Kidney (tissue), 13 donors: ENCODE measurements at regions not wholly inside any gene's neighbourhood (a gene's known extent, or its start where the extent isn't known, plus 50 kb on each side); places are given as distances from the start of the nearest gene placed in this dataset.

Source experiments
- DNase-seq, 5 donors: peaks; one replicate each; pipeline ENCODE4 v3.0.0-alpha.2; 2013 to 2020
- FAIRE-seq: peaks from 2 replicates; lab custom pipeline; 2012; peaks lifted over from hg19 to GRCh38; lab: Jason Lieb, UNC
- H3K27ac ChIP-seq, 2 donors: one replicate each; pipeline ENCODE4 v1.7.0; 2013; ENCODE audit warnings: low read depth in 2 of 2, low read length in 2 of 2, inconsistent platforms in 1 of 2
- H3K27me3 ChIP-seq: one replicate; pipeline ENCODE4 v1.7.1; 2013; ENCODE audit warnings: low read length, inconsistent platforms; ENCODE audit not compliant: control insufficient read depth, insufficient read depth
- H3K36me3 ChIP-seq, 3 donors: one replicate each; pipeline versions ENCODE4 v1.7.0 to v1.7.1; 2013; ENCODE audit warnings: low read length in 3 of 3, control low read depth in 1 of 3, inconsistent platforms in 1 of 3; ENCODE audit not compliant: insufficient read depth in 3 of 3, control insufficient read depth in 2 of 3
- H3K4me1 ChIP-seq, 3 donors: one replicate each; pipeline versions ENCODE4 v1.7.0 to v1.7.1; 2013; ENCODE audit warnings: low read length in 3 of 3, inconsistent platforms in 1 of 3, low read depth in 1 of 3; ENCODE audit not compliant: control insufficient read depth in 2 of 3, insufficient read depth in 2 of 3
- H3K4me3 ChIP-seq, 3 donors: one replicate each; pipeline versions ENCODE4 v1.7.0 to v1.8.1; 2013; ENCODE audit warnings: low read length in 3 of 3, control low read depth in 1 of 3, inconsistent platforms in 1 of 3
- H3K9ac ChIP-seq, 3 donors: one replicate each; pipeline versions ENCODE4 v1.7.0 to v1.7.1; 2013; ENCODE audit warnings: low read length in 3 of 3, control low read depth in 1 of 3, inconsistent platforms in 1 of 3
- H3K9me3 ChIP-seq, 3 donors: one replicate each; pipeline versions ENCODE4 v1.7.0 to v1.7.1; 2013; ENCODE audit warnings: low read length in 3 of 3, control low read depth in 1 of 3, inconsistent platforms in 1 of 3; ENCODE audit not compliant: control insufficient read depth in 2 of 3, insufficient read depth in 1 of 3
- CTCF ChIP-seq: IDR thresholded peaks from 3 replicates; pipeline ENCODE4 v1.5.1; 2012; ENCODE audit warnings: mild to moderate bottlenecking, moderate library complexity, borderline replicate concordance; ENCODE audit not compliant: insufficient read depth; ENCODE audit errors: extremely low read depth
- intact Hi-C: fragments of 100-400 bp; cut with DNase I; formaldehyde crosslinking; loops from one replicate; pipeline ENCODE4 v1.11.1; 2022
- donor health status: control.
- donor health status: control.
- donor health status: control.
- donor health status: control.
- donor health status: control.
- donor health status: DM: yes; HTN: yes; CAD: no.
- donor health status: Normal renal cell carcinoma (clear cell type).

DNA sequence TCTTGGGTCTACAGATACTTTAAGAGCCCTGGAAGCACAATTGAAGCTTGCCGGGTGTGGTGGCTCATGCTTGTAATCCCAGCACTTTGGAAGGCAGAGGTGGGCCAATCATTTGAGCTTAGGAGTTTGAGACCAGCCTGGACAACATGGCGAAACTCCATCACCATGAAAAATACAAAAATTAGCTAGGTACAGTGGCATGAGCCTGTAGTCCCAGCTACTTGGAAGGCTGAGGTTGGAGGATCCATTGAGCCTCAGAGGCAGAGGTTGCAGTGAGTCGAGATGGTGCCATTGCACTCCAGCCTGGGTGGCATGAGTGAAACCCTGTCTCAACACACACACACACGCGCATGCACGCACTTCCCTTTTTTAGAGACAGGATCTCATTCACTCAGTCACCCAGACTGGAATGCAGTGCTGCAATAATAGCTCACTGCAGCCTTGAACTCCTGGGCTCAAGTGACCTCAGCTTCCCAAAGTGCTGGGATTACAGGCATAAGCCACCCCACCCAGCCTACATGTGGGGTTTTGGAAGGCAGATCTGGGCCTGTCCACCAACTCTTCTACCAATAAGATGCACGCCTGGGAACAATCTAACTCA, 182.5 kb upstream of the JARID2 start:
- Histone ChIP-seq H3K27me3 (no peaks in the 10 kb centered on the region), H3K27ac (no peak overlapping the region), H3K36me3 (no peaks in the 10 kb centered on the region), H3K9me3 (no peaks in the 10 kb centered on the region), H3K9ac (no peak overlapping the region), H3K4me3 (no peak overlapping the region), H3K4me1 (peaks cover 0 to 8% (median 0%) of the 10 kb centered on the region in 3 donors)
- DNase-seq (no peak), FAIRE-seq (no peak)
- intact Hi-C loops = no loop called here
- TF ChIP-seq CTCF = no peak

- FAIRE-seq (no peak), DNase-seq (peak in 3 of 5 donors; percentile 62 to 96 (median 83))
- no peak for TF ChIP-seq CTCF
- H3K4me3 ChIP-seq = no peak overlapping the region
- intact Hi-C loops = no loop called here
- no peaks in the 10 kb centered on the region for H3K9me3 ChIP-seq
- H3K27me3 ChIP-seq = no peaks in the 10 kb centered on the region
- no peak overlapping the region for H3K27ac ChIP-seq
- H3K4me1 ChIP-seq = peaks cover 0 to 8% (median 0%) of the 10 kb centered on the region in 3 donors
- H3K9ac ChIP-seq = no peak overlapping the region
- H3K36me3 ChIP-seq = no peaks in the 10 kb centered on the region
Measured at GRCh38 chr6:15065261-15065989, 180.4 kb upstream of the JARID2 start.

GRCh38 chr6:15066089-15066758, 179.6 kb upstream of the JARID2 start:
- peaks cover 0 to 8% (median 0%) of the 10 kb centered on the region in 3 donors for H3K4me1 ChIP-seq
- no peak overlapping the region for H3K9ac ChIP-seq
- intact Hi-C loops = no loop called here
- H3K36me3 ChIP-seq = no peaks in the 10 kb centered on the region
- FAIRE-seq (no peak), DNase-seq (no peak)
- no peaks in the 10 kb centered on the region for H3K9me3 ChIP-seq
- no peak overlapping the region for H3K4me3 ChIP-seq
- peak overlapping the region in 1 of 2 donors; percentile 16 for H3K27ac ChIP-seq
- no peak for TF ChIP-seq CTCF
- no peaks in the 10 kb centered on the region for H3K27me3 ChIP-seq
